ENCODE measurements at regions not wholly inside any gene's neighbourhood (a gene's known extent, or its start where the extent isn't known, plus 50 kb on each side); places are given as distances from the start of the nearest gene placed in this dataset.
A peak's percentile ranks its signal among the peaks of the same experiment; 100 is the strongest.

DNA sequence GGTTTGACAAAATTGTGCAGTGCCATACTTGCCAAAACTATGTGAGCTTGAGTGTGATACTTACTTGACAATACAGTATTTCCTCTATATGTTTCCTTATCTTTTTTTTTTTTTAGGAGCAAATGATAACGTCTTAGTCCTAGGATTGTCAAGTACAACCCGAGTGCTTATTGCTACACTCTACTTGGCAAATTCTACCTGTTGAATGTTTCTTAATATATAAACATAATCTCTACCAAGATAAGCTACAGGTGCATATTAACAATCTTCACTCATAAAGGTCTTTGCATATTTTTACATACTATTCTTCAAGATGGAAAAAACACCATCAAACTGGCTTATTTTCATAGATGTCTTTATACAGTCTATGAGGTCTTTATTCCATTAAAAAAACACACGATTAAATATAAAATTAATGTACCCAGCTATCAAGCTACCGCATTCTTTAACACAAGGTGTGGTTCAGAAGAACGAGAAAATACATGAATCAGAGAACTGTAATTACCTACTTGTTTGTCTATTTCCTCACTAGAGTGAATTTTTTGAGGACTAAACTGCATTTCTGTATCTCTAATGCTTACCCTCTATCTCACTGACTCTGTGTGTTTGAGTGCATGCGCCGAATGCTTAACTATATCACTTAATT, 76.1 kb upstream of the PDSS1 start:
- Histone ChIP-seq H3K9me3 (no peaks in the 10 kb centered on the region), H3K4me3 (peak overlapping the region in 2 of 4 donors; percentile 52 to 60), H3K27me3 (no peaks in the 10 kb centered on the region), H3K27ac (peak overlapping the region in 2 of 4 donors; percentile 89 to 95), H3K4me1 (peaks cover 3 to 14% (median 9%) of the 10 kb centered on the region in 4 donors), H3K36me3 (no peaks in the 10 kb centered on the region)
- no peak for DNase-seq
- TF ChIP-seq, protein P1, sequence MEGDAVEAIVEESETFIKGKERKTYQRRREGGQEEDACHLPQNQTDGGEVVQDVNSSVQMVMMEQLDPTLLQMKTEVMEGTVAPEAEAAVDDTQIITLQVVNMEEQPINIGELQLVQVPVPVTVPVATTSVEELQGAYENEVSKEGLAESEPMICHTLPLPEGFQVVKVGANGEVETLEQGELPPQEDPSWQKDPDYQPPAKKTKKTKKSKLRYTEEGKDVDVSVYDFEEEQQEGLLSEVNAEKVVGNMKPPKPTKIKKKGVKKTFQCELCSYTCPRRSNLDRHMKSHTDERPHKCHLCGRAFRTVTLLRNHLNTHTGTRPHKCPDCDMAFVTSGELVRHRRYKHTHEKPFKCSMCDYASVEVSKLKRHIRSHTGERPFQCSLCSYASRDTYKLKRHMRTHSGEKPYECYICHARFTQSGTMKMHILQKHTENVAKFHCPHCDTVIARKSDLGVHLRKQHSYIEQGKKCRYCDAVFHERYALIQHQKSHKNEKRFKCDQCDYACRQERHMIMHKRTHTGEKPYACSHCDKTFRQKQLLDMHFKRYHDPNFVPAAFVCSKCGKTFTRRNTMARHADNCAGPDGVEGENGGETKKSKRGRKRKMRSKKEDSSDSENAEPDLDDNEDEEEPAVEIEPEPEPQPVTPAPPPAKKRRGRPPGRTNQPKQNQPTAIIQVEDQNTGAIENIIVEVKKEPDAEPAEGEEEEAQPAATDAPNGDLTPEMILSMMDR (IDR thresholded peaks at IDR 0.05): no peak
- no peak for TF ChIP-seq POLR2A (IDR thresholded peaks at IDR 0.05)

DNA sequence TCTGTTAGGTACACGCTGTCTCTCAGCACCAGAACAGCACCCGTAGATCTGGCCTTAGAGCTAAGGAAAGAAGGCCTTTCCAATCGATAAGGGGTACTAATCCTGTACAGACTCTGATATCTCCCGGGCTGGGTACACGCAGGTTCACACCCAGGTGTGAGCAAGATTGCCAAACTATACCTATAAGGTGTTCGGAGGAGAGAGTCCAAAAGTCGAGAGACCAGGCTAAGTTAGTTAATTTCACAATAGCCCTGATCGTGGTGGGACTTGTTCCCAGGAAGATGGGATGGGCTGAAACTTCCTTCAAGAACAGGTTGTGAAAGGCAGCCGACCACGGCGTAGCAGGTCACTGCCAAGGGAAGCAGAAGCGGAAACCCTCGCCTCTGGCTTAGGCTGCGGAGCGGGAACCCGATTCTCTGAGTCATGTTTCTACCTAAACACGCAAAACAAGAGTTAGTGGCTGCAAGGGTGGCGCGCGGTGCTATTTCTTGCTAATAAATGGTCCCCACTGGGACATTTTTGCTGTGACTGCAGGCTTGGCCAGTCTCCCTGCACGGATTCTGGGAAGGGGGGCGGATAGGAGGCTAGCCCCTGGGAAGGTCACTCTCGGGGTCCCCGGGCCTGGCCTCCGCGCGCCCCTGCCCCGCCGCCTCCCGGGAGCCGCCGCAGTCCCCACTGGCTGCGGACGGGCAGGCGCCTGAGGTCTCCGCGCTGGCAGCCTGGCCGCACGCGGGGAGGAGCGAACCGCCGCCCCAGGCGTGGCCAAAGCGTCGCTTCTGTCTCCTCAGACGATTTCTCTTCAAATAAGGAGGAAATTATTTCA, 75.4 kb upstream of the PDSS1 start:
- Histone ChIP-seq H3K27ac (peak overlapping the region in 3 of 4 donors; percentile 82 to 95 (median 89)), H3K27me3 (no peaks in the 10 kb centered on the region), H3K4me3 (peak overlapping the region; percentile 29 to 60 (median 41)), H3K36me3 (no peaks in the 10 kb centered on the region), H3K9me3 (no peaks in the 10 kb centered on the region), H3K4me1 (peaks cover 3 to 14% (median 9%) of the 10 kb centered on the region in 4 donors)
- peak; percentile 26 to 83 (median 82) for DNase-seq
- TF ChIP-seq POLR2A (IDR thresholded peaks at IDR 0.05): peak; percentile 57 to 63
- TF ChIP-seq, protein P1 (IDR thresholded peaks at IDR 0.05): no peak

DNA sequence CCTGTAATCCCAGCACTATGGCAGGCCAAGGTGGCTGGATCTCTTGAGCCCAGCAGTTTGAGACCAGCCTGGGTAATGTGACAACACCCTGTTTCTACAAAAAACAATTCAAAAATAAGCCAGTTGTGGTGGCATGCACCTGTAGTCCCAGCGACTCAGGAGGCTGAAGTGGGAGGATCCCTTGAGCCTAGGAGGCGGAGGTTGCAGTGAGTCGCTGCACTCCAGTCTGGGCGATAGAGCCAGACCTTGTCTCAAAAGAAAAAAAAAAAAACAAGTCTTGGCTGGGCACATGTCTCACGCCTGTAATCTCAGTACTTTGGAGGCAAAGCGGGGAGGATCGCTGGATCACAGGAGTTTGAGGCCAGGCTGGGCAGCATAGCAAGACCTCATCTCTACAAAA, 74.6 kb upstream of the PDSS1 start:
- peaks cover 3 to 14% (median 9%) of the 10 kb centered on the region in 4 donors for H3K4me1 ChIP-seq
- peak overlapping the region in 3 of 4 donors; percentile 82 to 95 (median 89) for H3K27ac ChIP-seq
- H3K4me3 ChIP-seq: peak overlapping the region in 1 of 4 donors; percentile 60
- DNase-seq: no peak
- H3K36me3 ChIP-seq: no peaks in the 10 kb centered on the region
- H3K27me3 ChIP-seq: no peaks in the 10 kb centered on the region
- TF ChIP-seq, protein P1 (IDR thresholded peaks at IDR 0.05): no peak
- no peak for TF ChIP-seq POLR2A (IDR thresholded peaks at IDR 0.05)
- no peaks in the 10 kb centered on the region for H3K9me3 ChIP-seq

DNA sequence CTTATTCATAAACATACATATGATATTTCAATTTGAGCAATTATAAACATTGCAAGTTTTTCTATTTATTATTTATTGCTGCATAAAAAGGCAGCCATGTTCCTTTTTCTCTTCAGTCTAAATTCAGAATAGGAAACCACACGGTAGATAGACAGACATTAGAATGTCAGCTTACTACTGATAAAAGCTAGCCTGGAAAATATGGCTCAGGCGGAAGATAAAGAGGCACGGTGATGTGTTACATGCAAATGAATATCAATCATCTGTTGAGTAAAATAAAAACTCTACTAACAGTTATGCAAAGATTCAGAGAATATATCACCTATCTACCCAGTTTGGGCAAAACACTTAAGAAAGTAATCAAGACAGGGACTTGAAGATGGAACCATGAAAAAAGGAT, 73.5 kb upstream of the PDSS1 start:
- no peak for DNase-seq

DNA sequence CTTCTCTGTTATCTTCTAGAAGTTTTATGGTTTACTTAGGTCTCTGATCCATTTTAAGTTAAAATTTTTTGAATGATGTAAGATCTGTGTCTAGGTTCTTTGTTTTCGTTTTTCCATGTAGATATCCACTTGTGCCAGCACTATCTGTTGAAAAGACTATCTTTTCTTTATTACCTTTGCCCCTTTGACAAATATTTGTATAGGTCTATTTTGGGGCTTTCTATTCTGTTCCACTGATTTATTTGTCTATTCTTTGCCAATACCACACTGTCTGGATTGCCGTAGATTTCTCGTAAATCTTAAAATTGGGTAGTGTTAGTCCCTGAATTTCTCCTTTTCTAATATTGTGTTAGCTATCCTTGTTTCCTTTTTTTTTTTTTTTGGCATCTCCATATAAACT, 71.4 kb upstream of the PDSS1 start:
- Histone ChIP-seq H3K4me1 (peaks cover 3 to 12% (median 6%) of the 10 kb centered on the region in 4 donors), H3K27ac (no peak overlapping the region), H3K4me3 (no peak overlapping the region), H3K36me3 (no peaks in the 10 kb centered on the region), H3K27me3 (no peaks in the 10 kb centered on the region), H3K9me3 (no peaks in the 10 kb centered on the region)
- DNase-seq: no peak
- TF ChIP-seq POLR2A (IDR thresholded peaks at IDR 0.05): no peak
- TF ChIP-seq, protein P1 (IDR thresholded peaks at IDR 0.05): no peak

More for the DNA sequence above, 73.5 kb upstream of the PDSS1 start:
- no peak for TF ChIP-seq POLR2A (IDR thresholded peaks at IDR 0.05)
- TF ChIP-seq, protein P1 (IDR thresholded peaks at IDR 0.05): no peak
- Histone ChIP-seq H3K4me3 (no peak overlapping the region), H3K36me3 (no peaks in the 10 kb centered on the region), H3K27ac (no peak overlapping the region), H3K9me3 (no peaks in the 10 kb centered on the region), H3K4me1 (peaks cover 3 to 14% (median 9%) of the 10 kb centered on the region in 4 donors), H3K27me3 (no peaks in the 10 kb centered on the region)

Measured in Peyer's patch (tissue), 4 donors.